HG02943 (cell line): ENCODE measurements at regions not wholly inside any gene's neighbourhood (a gene's known extent, or its start where the extent isn't known, plus 50 kb on each side); places are given as distances from the start of the nearest gene placed in this dataset.

Experiments used
- ATAC-seq: cut with Tn5 transposase; IDR thresholded peaks from one replicate; pipeline ENCODE4 v1.9.1; 2021; ENCODE audit warnings: mild to moderate bottlenecking, low read depth, moderate library complexity; ENCODE audit not compliant: unreplicated experiment

GRCh38 chr2:234137400-234138014 is 87.0 kb downstream of the SPP2 start:
- no peak for ATAC-seq

- ATAC-seq: no peak
Observed at GRCh38 chr2:234136461-234136860, 86.0 kb downstream of the SPP2 start.

GRCh38 chr2:234135750-234136221 is 85.3 kb downstream of the SPP2 start:
- ATAC-seq: no peak

GRCh38 chr2:234134496-234134895 is 84.0 kb downstream of the SPP2 start:
- ATAC-seq: no peak

- ATAC-seq: no peak
Observed at GRCh38 chr2:234133004-234133403, 82.5 kb downstream of the SPP2 start.

- no peak for ATAC-seq
Observed at GRCh38 chr2:234130777-234131181, 80.3 kb downstream of the SPP2 start.

GRCh38 chr2:234128606-234129005 is 78.1 kb downstream of the SPP2 start:
- ATAC-seq: no peak
